ENCODE measurements at regions not wholly inside any gene's neighbourhood (a gene's known extent, or its start where the extent isn't known, plus 50 kb on each side); places are given as distances from the start of the nearest gene placed in this dataset.

DNA sequence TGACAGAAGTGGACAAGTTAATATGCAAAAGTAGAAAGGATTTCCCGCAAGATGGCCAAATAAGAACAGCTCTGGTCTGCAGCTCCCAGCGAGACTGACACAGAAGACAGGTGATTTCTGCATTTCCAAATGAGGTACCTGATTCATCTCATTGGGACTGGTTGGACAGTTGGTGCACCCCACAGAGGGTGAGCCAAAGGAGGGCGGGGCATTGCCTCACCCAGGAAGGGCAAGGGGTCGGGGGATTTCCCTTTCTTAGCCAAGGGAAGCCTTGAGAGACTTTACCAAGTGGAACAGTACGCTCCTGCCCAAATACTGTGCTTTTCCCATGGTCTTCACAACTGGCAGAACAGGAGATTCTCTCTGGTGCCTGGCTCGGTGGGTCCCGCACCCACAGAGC lies 191.3 kb downstream of the ALG10B start:
- no peak for TF ChIP-seq POLR2A (IDR thresholded peaks at IDR 0.05)
- TF ChIP-seq, protein P1, sequence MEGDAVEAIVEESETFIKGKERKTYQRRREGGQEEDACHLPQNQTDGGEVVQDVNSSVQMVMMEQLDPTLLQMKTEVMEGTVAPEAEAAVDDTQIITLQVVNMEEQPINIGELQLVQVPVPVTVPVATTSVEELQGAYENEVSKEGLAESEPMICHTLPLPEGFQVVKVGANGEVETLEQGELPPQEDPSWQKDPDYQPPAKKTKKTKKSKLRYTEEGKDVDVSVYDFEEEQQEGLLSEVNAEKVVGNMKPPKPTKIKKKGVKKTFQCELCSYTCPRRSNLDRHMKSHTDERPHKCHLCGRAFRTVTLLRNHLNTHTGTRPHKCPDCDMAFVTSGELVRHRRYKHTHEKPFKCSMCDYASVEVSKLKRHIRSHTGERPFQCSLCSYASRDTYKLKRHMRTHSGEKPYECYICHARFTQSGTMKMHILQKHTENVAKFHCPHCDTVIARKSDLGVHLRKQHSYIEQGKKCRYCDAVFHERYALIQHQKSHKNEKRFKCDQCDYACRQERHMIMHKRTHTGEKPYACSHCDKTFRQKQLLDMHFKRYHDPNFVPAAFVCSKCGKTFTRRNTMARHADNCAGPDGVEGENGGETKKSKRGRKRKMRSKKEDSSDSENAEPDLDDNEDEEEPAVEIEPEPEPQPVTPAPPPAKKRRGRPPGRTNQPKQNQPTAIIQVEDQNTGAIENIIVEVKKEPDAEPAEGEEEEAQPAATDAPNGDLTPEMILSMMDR (IDR thresholded peaks at IDR 0.05) = no peak
